ENCODE measurements at regions not wholly inside any gene's neighbourhood (a gene's known extent, or its start where the extent isn't known, plus 50 kb on each side); places are given as distances from the start of the nearest gene placed in this dataset.

GRCh38 chr11:113526521-113526920, 51.3 kb upstream of the DRD2 start:
- no peak for DNase-seq (ENCODE audit: low read depth in 2 of 2)

All from stimulated activated CD4-positive, alpha-beta T cell treated with anti-CD3 and anti-CD28 coated beads, Interleukin-1b, Interleukin-23, amount 100 ng/mL, for 4 hours (primary cell).